ENCODE measurements at regions not wholly inside any gene's neighbourhood (a gene's known extent, or its start where the extent isn't known, plus 50 kb on each side); places are given as distances from the start of the nearest gene placed in this dataset.

GRCh38 chr2:12106440-12107080 lies 360.1 kb downstream of the LPIN1 start:
- no peaks in the 10 kb centered on the region for H3K36me3 ChIP-seq (ENCODE audit: insufficient read depth, low read length)
- H3K4me1 ChIP-seq (ENCODE audit: insufficient read depth, low read length) = no peaks in the 10 kb centered on the region
- no peak overlapping the region for H3K4me3 ChIP-seq (ENCODE audit: low read length)

GRCh38 chr2:12107321-12107720 lies 360.9 kb downstream of the LPIN1 start:
- Histone ChIP-seq H3K4me3 (ENCODE audit: low read length) (no peak overlapping the region), H3K36me3 (ENCODE audit: insufficient read depth, low read length) (no peaks in the 10 kb centered on the region), H2AFZ (ENCODE audit: low read depth, low read length) (no peak overlapping the region), H3K4me1 (ENCODE audit: insufficient read depth, low read length) (no peaks in the 10 kb centered on the region), H3K27me3 (ENCODE audit: insufficient read depth, low read length) (no peaks in the 10 kb centered on the region), H3K9me3 (ENCODE audit: low read length) (no peaks in the 10 kb centered on the region)

More at GRCh38 chr2:12106440-12107080, 360.1 kb downstream of the LPIN1 start:
- Histone ChIP-seq H2AFZ (ENCODE audit: low read depth, low read length) (no peak overlapping the region), H3K27me3 (ENCODE audit: insufficient read depth, low read length) (no peaks in the 10 kb centered on the region), H3K9me3 (ENCODE audit: low read length) (no peaks in the 10 kb centered on the region)

- Histone ChIP-seq H3K36me3 (ENCODE audit: insufficient read depth, low read length) (no peaks in the 10 kb centered on the region), H2AFZ (ENCODE audit: low read depth, low read length) (no peak overlapping the region), H3K4me1 (ENCODE audit: insufficient read depth, low read length) (no peaks in the 10 kb centered on the region), H3K27me3 (ENCODE audit: insufficient read depth, low read length) (no peaks in the 10 kb centered on the region), H3K9me3 (ENCODE audit: low read length) (no peaks in the 10 kb centered on the region), H3K4me3 (ENCODE audit: low read length) (no peak overlapping the region)
Measured at GRCh38 chr2:12107939-12108338, 361.5 kb downstream of the LPIN1 start.

- Histone ChIP-seq H3K36me3 (ENCODE audit: insufficient read depth, low read length) (no peaks in the 10 kb centered on the region), H2AFZ (ENCODE audit: low read depth, low read length) (no peak overlapping the region), H3K27me3 (ENCODE audit: insufficient read depth, low read length) (no peaks in the 10 kb centered on the region), H3K4me3 (ENCODE audit: low read length) (no peak overlapping the region), H3K4me1 (ENCODE audit: insufficient read depth, low read length) (no peaks in the 10 kb centered on the region), H3K9me3 (ENCODE audit: low read length) (no peaks in the 10 kb centered on the region)
Measured at GRCh38 chr2:12109363-12110017, 363.1 kb downstream of the LPIN1 start.

GRCh38 chr2:12110074-12110473 lies 363.6 kb downstream of the LPIN1 start:
- no peaks in the 10 kb centered on the region for H3K4me1 ChIP-seq (ENCODE audit: insufficient read depth, low read length)
- H3K36me3 ChIP-seq (ENCODE audit: insufficient read depth, low read length) = no peaks in the 10 kb centered on the region
- H2AFZ ChIP-seq (ENCODE audit: low read depth, low read length) = no peak overlapping the region
- H3K27me3 ChIP-seq (ENCODE audit: insufficient read depth, low read length) = no peaks in the 10 kb centered on the region
- H3K4me3 ChIP-seq (ENCODE audit: low read length) = no peak overlapping the region
- H3K9me3 ChIP-seq (ENCODE audit: low read length) = no peaks in the 10 kb centered on the region

GRCh38 chr2:12110481-12110880 lies 364.0 kb downstream of the LPIN1 start:
- Histone ChIP-seq H3K9me3 (ENCODE audit: low read length) (no peaks in the 10 kb centered on the region), H3K4me1 (ENCODE audit: insufficient read depth, low read length) (no peaks in the 10 kb centered on the region), H3K27me3 (ENCODE audit: insufficient read depth, low read length) (no peaks in the 10 kb centered on the region), H3K4me3 (ENCODE audit: low read length) (no peak overlapping the region), H2AFZ (ENCODE audit: low read depth, low read length) (no peak overlapping the region), H3K36me3 (ENCODE audit: insufficient read depth, low read length) (no peaks in the 10 kb centered on the region)

GRCh38 chr2:12113412-12113811 lies 367.0 kb downstream of the LPIN1 start:
- H3K4me1 ChIP-seq (ENCODE audit: insufficient read depth, low read length) = no peaks in the 10 kb centered on the region
- no peak overlapping the region for H2AFZ ChIP-seq (ENCODE audit: low read depth, low read length)
- H3K4me3 ChIP-seq (ENCODE audit: low read length) = no peak overlapping the region
- no peaks in the 10 kb centered on the region for H3K9me3 ChIP-seq (ENCODE audit: low read length)
- no peaks in the 10 kb centered on the region for H3K36me3 ChIP-seq (ENCODE audit: insufficient read depth, low read length)
- H3K27me3 ChIP-seq (ENCODE audit: insufficient read depth, low read length) = no peaks in the 10 kb centered on the region

- Histone ChIP-seq H3K9me3 (ENCODE audit: low read length) (no peaks in the 10 kb centered on the region), H3K36me3 (ENCODE audit: insufficient read depth, low read length) (no peaks in the 10 kb centered on the region), H3K27me3 (ENCODE audit: insufficient read depth, low read length) (no peaks in the 10 kb centered on the region), H2AFZ (ENCODE audit: low read depth, low read length) (no peak overlapping the region), H3K4me3 (ENCODE audit: low read length) (no peak overlapping the region), H3K4me1 (ENCODE audit: insufficient read depth, low read length) (no peaks in the 10 kb centered on the region)
Measured at GRCh38 chr2:12114816-12115215, 368.4 kb downstream of the LPIN1 start.

GRCh38 chr2:12116228-12116750 lies 369.9 kb downstream of the LPIN1 start:
- H3K4me3 ChIP-seq (ENCODE audit: low read length) = no peak overlapping the region
- H2AFZ ChIP-seq (ENCODE audit: low read depth, low read length) = no peak overlapping the region
- no peaks in the 10 kb centered on the region for H3K27me3 ChIP-seq (ENCODE audit: insufficient read depth, low read length)
- peaks cover 3% of the 10 kb centered on the region for H3K4me1 ChIP-seq (ENCODE audit: insufficient read depth, low read length)
- no peaks in the 10 kb centered on the region for H3K36me3 ChIP-seq (ENCODE audit: insufficient read depth, low read length)
- H3K9me3 ChIP-seq (ENCODE audit: low read length) = no peaks in the 10 kb centered on the region

GRCh38 chr2:12119841-12120240 lies 373.4 kb downstream of the LPIN1 start:
- H3K9me3 ChIP-seq (ENCODE audit: low read length) = no peaks in the 10 kb centered on the region
- H3K36me3 ChIP-seq (ENCODE audit: insufficient read depth, low read length) = no peaks in the 10 kb centered on the region
- H3K4me1 ChIP-seq (ENCODE audit: insufficient read depth, low read length) = peaks cover 3% of the 10 kb centered on the region
- H3K27me3 ChIP-seq (ENCODE audit: insufficient read depth, low read length) = no peaks in the 10 kb centered on the region
- H2AFZ ChIP-seq (ENCODE audit: low read depth, low read length) = no peak overlapping the region
- H3K4me3 ChIP-seq (ENCODE audit: low read length) = no peak overlapping the region

GRCh38 chr2:12120281-12121150 lies 374.1 kb downstream of the LPIN1 start:
- Histone ChIP-seq H3K4me1 (ENCODE audit: insufficient read depth, low read length) (peaks cover 3% of the 10 kb centered on the region), H3K4me3 (ENCODE audit: low read length) (no peak overlapping the region), H3K27me3 (ENCODE audit: insufficient read depth, low read length) (no peaks in the 10 kb centered on the region), H2AFZ (ENCODE audit: low read depth, low read length) (no peak overlapping the region), H3K9me3 (ENCODE audit: low read length) (no peaks in the 10 kb centered on the region), H3K36me3 (ENCODE audit: insufficient read depth, low read length) (no peaks in the 10 kb centered on the region)

- Histone ChIP-seq H3K4me3 (ENCODE audit: low read length) (no peak overlapping the region), H3K36me3 (ENCODE audit: insufficient read depth, low read length) (no peaks in the 10 kb centered on the region), H3K27me3 (ENCODE audit: insufficient read depth, low read length) (no peaks in the 10 kb centered on the region), H2AFZ (ENCODE audit: low read depth, low read length) (no peak overlapping the region), H3K4me1 (ENCODE audit: insufficient read depth, low read length) (peaks cover 3% of the 10 kb centered on the region), H3K9me3 (ENCODE audit: low read length) (no peaks in the 10 kb centered on the region)
Measured at GRCh38 chr2:12124790-12125189, 378.4 kb downstream of the LPIN1 start.

- Histone ChIP-seq H3K4me1 (ENCODE audit: insufficient read depth, low read length) (no peaks in the 10 kb centered on the region), H3K4me3 (ENCODE audit: low read length) (no peak overlapping the region), H3K36me3 (ENCODE audit: insufficient read depth, low read length) (no peaks in the 10 kb centered on the region), H2AFZ (ENCODE audit: low read depth, low read length) (no peak overlapping the region), H3K9me3 (ENCODE audit: low read length) (no peaks in the 10 kb centered on the region), H3K27me3 (ENCODE audit: insufficient read depth, low read length) (no peaks in the 10 kb centered on the region)
Measured at GRCh38 chr2:12126318-12126717, 379.9 kb downstream of the LPIN1 start.
